Middle frontal gyrus (tissue), 1 donor: ENCODE measurements at regions not wholly inside any gene's neighbourhood (a gene's known extent, or its start where the extent isn't known, plus 50 kb on each side); places are given as distances from the start of the nearest gene placed in this dataset.

Experiments
- DNase-seq: peaks from one replicate; pipeline ENCODE4 v3.0.0-alpha.2; 2015; ENCODE audit warnings: low spot score; ENCODE audit errors: extremely low spot score

DNA sequence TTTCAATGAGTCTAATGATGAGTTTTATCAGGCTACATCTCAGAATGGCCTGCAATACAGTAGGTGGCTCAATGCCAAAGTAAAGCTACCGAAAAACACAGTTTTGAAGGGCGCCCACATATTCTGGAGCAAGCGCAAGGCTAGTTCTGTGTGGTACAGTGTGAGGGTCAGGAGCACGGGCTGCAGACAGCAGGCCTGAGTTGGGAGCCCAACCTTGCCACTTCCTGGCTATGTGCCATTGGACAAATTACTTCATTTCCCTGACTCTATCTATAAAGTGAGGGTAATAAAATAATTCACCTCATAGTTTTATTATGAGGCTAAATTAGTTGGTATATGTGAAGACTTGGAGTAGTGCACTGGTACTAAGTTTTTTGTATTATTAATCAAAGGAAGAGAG is 150.7 kb downstream of the OPN5 start:
- DNase-seq = no peak

DNA sequence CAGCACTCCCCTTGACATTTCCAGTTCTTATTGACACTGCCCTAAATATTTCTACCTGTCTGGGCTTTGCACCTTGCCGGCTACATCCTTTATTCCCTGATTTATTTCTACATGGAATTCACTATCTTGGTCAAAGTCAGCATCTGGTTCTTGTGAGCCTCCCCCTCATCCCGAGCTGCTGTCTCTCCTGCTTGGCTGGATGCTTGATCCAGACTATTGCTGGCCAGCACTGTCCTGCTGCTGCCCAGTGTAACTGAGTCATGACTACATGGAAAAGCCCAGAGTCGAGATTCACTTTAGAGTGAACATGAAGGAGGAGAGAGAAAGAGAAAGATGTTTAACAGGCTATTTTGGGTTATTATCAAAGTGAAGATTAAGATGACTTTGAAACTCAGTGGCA is 142.2 kb downstream of the OPN5 start:
- DNase-seq = no peak

DNA sequence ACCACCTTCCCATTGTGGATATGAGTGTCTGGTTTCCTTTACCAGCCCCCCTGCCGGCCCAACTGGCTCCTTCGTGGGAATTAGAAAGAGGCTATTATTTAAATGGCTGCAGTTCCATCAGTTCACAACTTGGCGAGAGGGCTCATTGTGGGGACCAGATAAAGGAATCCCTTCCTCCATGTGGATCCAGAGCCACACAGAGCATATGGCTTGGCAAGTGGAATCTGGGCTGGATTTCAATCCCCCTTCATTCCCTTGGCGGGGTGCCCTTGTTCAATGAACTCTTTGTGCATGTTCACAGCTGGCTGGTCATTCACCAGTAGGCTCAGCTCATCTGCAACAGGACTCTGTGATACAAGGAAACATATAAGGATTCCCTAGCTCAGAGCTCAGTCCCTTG is 140.6 kb downstream of the OPN5 start:
- DNase-seq = peak; percentile 28

DNA sequence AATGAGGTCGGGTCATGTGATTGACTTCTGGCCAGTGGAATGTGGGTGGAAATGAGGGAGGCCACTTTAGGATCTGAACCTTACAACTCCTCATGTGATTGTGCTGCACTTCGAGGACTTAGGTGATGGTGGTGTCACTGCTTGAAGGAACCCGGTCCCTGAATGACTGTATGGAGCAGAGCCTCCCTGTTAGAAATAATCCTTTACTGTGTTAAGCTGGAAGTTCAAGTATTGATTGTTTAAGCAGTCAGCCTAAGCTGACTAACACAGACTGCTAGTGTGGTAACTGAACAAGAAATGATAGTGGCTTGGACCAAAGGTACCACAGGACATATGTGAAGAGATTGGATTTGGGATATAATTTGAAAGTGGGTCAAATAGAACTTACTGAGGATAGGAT is 138.0 kb downstream of the OPN5 start:
- DNase-seq = no peak

DNA sequence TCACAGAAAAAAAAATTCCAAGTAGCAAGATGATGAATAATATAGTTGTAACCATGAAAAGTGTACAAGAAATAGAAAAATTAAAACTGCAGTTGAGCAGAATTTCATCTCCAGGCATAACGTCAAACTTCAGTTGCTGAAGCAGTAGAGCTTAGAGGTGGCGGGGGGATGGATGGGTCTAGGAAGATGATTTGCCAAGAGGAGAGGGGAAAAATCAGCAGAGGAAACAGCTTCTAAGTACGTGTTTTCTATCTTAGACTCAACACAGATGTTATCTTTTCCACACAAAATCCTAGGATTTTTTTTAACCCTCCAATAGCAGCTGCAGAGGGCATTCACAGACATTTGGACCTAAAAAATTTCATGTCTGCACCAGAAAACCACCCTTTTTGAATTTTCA is 136.0 kb downstream of the OPN5 start:
- DNase-seq = no peak

DNA sequence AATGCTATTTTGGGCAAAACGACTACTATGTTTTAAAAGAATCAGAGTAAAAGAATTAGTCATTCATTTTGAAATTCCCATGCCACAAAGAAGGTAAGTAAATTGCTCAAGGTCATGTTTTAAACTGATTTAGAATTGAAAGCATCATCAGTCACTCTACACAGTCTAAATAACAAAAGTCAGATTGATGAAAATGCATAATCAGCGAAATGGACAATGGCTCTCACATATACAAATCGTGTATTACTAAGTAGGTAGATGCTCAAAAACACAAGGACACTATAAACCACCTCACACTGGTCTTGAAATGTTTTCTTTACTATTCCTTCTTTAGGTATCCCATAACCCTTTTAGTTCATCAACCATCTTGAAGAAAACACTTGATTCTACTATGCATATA is 135.4 kb downstream of the OPN5 start:
- no peak for DNase-seq

DNA sequence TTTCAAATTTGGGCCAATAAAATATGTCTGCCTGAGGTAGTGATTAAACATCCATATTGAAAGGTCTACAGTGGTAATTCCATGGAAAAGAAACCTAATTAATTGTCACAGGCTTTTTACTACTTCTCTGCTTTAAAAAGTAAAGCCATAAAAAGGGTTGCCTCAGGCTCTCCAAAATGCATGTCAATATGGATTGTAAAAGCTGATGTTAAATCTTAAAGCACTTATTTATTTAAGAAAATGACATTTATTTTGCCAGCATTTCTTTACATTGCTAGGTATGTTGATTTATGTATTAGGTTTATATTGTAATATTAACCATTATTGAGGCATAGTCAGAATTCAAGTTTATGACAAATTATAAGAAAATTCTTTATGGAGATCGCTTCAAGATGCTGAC is 133.2 kb downstream of the OPN5 start:
- no peak for DNase-seq

DNA sequence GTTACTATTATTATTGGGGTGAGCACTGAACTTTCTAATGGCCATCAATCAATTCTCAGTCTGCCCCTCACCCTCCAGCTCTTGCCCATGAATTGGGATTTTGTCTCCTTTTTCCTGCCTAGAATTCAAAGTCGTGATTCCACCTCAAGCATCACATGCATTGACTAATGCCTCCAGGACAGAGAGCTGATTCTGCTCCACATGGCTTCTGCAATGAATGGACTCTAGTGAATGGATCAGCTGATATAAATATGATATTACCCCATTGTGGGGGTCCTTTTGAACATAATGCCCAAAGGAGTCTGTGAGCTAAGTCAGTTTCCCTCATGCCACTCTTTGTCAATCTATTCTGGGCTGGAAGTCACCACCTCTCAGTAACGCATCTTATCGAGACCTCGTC is 126.4 kb downstream of the OPN5 start:
- no peak for DNase-seq

DNA sequence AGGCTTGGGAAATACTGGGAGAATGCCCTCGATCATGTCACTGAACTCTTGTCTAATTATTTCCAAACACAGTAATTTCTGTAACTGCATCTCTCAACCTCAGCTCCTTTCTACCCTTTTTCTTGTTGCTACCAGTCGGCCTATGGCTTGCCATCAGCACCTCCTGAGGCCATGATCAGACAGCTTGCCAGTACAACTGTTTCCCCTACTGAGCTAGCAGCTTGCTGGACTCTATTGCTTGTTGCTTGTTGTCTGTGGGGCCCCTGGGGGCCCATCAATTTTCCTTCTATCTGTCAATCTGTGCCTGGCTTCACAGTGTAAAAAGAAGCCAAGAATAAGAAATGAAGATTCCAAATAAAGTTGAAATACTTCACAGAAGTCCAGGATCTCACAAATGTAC is 123.9 kb downstream of the OPN5 start:
- DNase-seq = no peak

DNA sequence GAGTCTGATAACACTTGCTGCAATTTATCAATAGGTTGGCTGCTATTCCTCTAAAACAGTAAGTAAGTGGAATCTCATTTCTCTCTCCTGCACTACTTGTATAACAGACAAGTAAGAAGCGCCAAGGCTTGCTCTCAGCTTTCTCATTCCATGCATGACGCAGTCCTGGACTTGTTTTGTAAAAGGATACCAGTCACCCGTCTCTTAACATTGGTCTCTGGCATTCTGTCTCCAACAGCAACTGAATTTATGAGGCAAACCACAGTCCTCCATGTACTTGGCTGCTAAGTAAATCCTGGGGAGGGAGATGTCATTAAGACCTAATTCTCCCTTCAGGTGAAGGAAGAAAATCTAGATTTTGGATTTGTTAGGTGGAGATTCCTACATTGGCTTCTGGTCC is 115.4 kb downstream of the OPN5 start:
- no peak for DNase-seq

DNA sequence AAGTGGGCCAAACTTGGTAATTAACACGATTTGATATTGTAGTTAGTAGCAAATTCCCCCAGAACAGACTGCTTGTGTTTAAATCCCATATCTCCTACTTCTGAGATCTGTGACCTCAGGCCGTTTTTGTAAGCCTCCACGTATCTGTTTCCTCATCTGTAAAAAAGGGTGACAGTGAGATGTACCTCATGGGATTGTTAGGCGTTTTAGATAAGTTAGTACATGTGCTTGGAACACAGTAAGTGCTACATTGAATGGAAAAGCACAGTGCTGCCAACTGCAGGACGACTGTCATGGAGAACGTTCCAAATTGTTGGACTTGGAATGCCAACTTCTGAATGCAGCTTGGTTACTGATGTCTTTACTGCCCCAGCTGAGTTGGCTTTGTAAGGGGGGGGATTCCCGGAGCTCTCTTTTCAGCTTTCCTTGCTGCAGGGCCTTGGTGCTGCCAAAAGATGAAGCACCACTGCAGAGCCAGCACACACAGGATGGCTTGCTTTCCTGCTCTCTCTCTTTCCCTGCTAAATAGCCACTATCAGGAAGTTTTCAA is 108.6 kb downstream of the OPN5 start:
- DNase-seq = no peak

DNA sequence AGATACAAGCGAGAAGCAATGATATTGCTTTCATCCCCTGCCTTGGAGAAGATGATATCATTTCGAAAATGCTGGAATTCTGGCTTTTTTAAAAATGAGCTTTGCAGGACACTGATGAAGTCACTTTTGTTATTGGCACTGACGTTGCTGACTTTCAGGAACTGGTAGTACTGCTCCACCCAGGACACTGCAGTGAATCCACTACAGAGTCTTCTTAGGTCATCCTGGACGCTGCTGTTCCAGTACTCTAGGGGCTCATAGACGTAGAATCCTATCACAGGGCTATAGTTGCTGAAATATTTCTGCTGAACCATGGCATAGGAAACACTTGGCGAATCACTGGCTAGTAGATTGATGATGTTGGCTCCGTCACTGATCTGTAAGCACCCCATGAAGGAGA is 97.2 kb downstream of the OPN5 start:
- no peak for DNase-seq
